SK-N-SH treated with all-trans-retinoic acid at 6 μM for 48 hours (cell line): ENCODE measurements at regions not wholly inside any gene's neighbourhood (a gene's known extent, or its start where the extent isn't known, plus 50 kb on each side); places are given as distances from the start of the nearest gene placed in this dataset.

Experiments
- ATAC-seq: fragments of 200-7000 bp; cut with Tn5 transposase; 3 replicates; pipeline ENCODE4 v1.9.1; 2020; ENCODE audit warnings: mild to moderate bottlenecking, moderate library complexity
- ARNTL ChIP-seq: fragments of 450-650 bp; formaldehyde crosslinking; IDR thresholded peaks from 2 replicates; pipeline ENCODE4 v1.5.0; 2020; ENCODE audit warnings: low read depth, mild to moderate bottlenecking, moderate library complexity, borderline replicate concordance
- BACH2 ChIP-seq: fragments of 250-450 bp; sonication (Bioruptor Pico); IDR thresholded peaks from 2 replicates; pipeline ENCODE4 v1.9.0; 2021; ENCODE audit warnings: mild to moderate bottlenecking, borderline replicate concordance
- CSDC2 ChIP-seq: fragments of 250-450 bp; sonication (Bioruptor Pico); IDR thresholded peaks from 2 replicates; pipeline ENCODE4 v1.5.0; 2020; ENCODE audit warnings: mild to moderate bottlenecking, moderate library complexity
- ESRRG ChIP-seq: fragments of 250-450 bp; sonication (Bioruptor Pico); IDR thresholded peaks from 2 replicates; pipeline ENCODE4 v1.6.1; 2021; ENCODE audit warnings: mild to moderate bottlenecking
- GLIS3 ChIP-seq: fragments of 250-450 bp; sonication (Bioruptor Pico); IDR thresholded peaks from 2 replicates; pipeline ENCODE4 v1.5.0; 2020; ENCODE audit warnings: mild to moderate bottlenecking, moderate library complexity
- OSR1 ChIP-seq: fragments of 250-450 bp; sonication (Bioruptor Pico); IDR thresholded peaks from 2 replicates; pipeline ENCODE4 v1.8.0; 2022; ENCODE audit warnings: moderate library complexity, mild to moderate bottlenecking, inconsistent platforms
- PPARA ChIP-seq: fragments of 250-450 bp; sonication (Bioruptor Pico); IDR thresholded peaks from 2 replicates; pipeline ENCODE4 v1.5.0; 2020; ENCODE audit warnings: mild to moderate bottlenecking, borderline replicate concordance
- RARB ChIP-seq: fragments of 250-450 bp; sonication (Bioruptor Pico); IDR thresholded peaks from 2 replicates; pipeline ENCODE4 v1.8.0; 2021; ENCODE audit warnings: mild to moderate bottlenecking, moderate library complexity
- TOX ChIP-seq: fragments of 250-450 bp; sonication (Bioruptor Pico); IDR thresholded peaks from 2 replicates; pipeline ENCODE4 v1.8.0; 2021; ENCODE audit warnings: mild to moderate bottlenecking, moderate library complexity, borderline replicate concordance
- ZC3H10 ChIP-seq: fragments of 250-450 bp; sonication (Bioruptor Pico); IDR thresholded peaks from 2 replicates; pipeline ENCODE4 v1.5.1; 2021; ENCODE audit warnings: mild to moderate bottlenecking, moderate library complexity
- ZFP3 ChIP-seq: fragments of 250-450 bp; sonication (Bioruptor Pico); IDR thresholded peaks from 2 replicates; pipeline ENCODE4 v1.5.0; 2020; ENCODE audit warnings: mild to moderate bottlenecking, moderate library complexity
- ZFP30 ChIP-seq: fragments of 450-650 bp; formaldehyde crosslinking; IDR thresholded peaks from 2 replicates; pipeline ENCODE4 v1.5.0; 2022; ENCODE audit warnings: mild to moderate bottlenecking, moderate library complexity
- ZNF565 ChIP-seq: fragments of 450-650 bp; formaldehyde crosslinking; conservative IDR thresholded peaks from 2 replicates; pipeline ENCODE4 v1.5.0; 2020; ENCODE audit warnings: low read depth, mild to moderate bottlenecking, moderate library complexity
- ZNF70 ChIP-seq: fragments of 450-650 bp; formaldehyde crosslinking; IDR thresholded peaks from 2 replicates; pipeline ENCODE4 v1.5.0; 2020; ENCODE audit warnings: mild to moderate bottlenecking, moderate library complexity
- ZNF8 ChIP-seq: fragments of 450-650 bp; formaldehyde crosslinking; IDR thresholded peaks from 2 replicates; pipeline ENCODE4 v1.5.0; 2020; ENCODE audit warnings: mild to moderate bottlenecking, moderate library complexity
- TF ChIP-seq, protein P1 (sequence below): fragments of 250-450 bp; sonication (Bioruptor Pico); IDR thresholded peaks from 2 replicates; pipeline ENCODE4 v1.5.0; 2020; ENCODE audit warnings: mild to moderate bottlenecking, moderate library complexity
- TF ChIP-seq, protein P2 (sequence below): fragments of 250-450 bp; sonication (Bioruptor Pico); IDR thresholded peaks from 2 replicates; pipeline ENCODE4 v1.8.0; 2021; ENCODE audit warnings: low read depth, mild to moderate bottlenecking, moderate library complexity, borderline replicate concordance
- TF ChIP-seq, protein P3 (sequence below): fragments of 250-450 bp; sonication (Bioruptor Pico); IDR thresholded peaks from 2 replicates; pipeline ENCODE4 v1.5.1; 2021; ENCODE audit warnings: mild to moderate bottlenecking, moderate library complexity
- TF ChIP-seq, protein P4 (sequence below): fragments of 250-450 bp; sonication (Bioruptor Pico); IDR thresholded peaks from 2 replicates; pipeline ENCODE4 v1.5.1; 2020; ENCODE audit warnings: low read depth, mild to moderate bottlenecking, moderate library complexity

DNA sequence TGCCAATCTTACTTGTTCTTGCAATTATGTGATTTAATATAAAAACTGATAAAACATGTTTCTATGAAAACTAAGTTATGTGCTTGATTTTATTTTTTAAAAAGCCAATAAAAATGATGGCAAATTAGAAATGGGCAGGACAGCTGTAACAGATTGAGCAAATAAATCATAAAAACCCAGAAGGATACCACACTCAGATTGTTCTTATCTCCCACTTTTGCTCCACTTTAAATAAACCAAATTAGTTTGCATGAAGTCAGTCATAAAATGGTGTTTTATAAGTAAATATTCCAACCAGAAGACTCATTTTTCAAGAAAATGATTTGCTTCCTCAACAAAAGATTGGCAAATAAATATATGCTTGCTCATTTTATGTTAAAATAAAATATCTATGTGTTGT is 307.9 kb upstream of the G2E3 start (continued):
- TF ChIP-seq, protein P1, sequence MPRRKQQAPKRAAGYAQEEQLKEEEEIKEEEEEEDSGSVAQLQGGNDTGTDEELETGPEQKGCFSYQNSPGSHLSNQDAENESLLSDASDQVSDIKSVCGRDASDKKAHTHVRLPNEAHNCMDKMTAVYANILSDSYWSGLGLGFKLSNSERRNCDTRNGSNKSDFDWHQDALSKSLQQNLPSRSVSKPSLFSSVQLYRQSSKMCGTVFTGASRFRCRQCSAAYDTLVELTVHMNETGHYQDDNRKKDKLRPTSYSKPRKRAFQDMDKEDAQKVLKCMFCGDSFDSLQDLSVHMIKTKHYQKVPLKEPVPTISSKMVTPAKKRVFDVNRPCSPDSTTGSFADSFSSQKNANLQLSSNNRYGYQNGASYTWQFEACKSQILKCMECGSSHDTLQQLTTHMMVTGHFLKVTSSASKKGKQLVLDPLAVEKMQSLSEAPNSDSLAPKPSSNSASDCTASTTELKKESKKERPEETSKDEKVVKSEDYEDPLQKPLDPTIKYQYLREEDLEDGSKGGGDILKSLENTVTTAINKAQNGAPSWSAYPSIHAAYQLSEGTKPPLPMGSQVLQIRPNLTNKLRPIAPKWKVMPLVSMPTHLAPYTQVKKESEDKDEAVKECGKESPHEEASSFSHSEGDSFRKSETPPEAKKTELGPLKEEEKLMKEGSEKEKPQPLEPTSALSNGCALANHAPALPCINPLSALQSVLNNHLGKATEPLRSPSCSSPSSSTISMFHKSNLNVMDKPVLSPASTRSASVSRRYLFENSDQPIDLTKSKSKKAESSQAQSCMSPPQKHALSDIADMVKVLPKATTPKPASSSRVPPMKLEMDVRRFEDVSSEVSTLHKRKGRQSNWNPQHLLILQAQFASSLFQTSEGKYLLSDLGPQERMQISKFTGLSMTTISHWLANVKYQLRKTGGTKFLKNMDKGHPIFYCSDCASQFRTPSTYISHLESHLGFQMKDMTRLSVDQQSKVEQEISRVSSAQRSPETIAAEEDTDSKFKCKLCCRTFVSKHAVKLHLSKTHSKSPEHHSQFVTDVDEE (CRISPR knock-in tag) = no peak
- TF ChIP-seq PPARA (CRISPR knock-in tag) = no peak
- TF ChIP-seq, protein P2, sequence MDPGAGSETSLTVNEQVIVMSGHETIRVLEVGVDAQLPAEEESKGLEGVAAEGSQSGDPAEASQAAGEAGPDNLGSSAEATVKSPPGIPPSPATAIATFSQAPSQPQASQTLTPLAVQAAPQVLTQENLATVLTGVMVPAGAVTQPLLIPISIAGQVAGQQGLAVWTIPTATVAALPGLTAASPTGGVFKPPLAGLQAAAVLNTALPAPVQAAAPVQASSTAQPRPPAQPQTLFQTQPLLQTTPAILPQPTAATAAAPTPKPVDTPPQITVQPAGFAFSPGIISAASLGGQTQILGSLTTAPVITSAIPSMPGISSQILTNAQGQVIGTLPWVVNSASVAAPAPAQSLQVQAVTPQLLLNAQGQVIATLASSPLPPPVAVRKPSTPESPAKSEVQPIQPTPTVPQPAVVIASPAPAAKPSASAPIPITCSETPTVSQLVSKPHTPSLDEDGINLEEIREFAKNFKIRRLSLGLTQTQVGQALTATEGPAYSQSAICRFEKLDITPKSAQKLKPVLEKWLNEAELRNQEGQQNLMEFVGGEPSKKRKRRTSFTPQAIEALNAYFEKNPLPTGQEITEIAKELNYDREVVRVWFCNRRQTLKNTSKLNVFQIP (CRISPR knock-in tag) = no peak
- TF ChIP-seq ZC3H10 (CRISPR knock-in tag) = no peak
- TF ChIP-seq ZNF70 (CRISPR knock-in tag) = no peak
- TF ChIP-seq, all 23 proteins: peak for 0

DNA sequence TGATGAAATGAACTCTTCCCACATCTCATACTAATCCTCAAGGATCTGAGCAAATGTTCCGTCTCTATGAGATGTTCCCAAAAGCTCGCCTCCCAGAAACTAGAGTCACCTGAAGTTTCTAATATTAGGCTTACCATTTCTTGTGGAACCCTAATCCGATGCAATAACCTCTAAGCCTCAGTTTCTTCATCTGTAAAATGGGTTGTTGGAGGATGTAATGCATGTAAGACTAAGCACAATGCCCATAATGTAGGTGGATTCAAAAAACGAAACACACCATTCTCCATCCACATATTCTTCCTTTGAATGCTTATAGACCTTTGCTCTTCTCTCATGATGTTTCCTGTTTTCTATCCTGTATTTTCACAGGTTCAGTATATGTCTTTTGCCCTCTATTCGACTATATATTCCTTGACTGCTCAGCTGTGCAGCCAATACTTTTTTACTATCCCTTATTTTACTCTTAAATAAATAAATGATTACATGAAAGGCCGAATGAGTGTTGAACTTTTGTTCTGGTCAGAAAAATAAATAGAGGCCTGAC is 307.3 kb upstream of the G2E3 start:
- no peak for ATAC-seq
- TF ChIP-seq RARB (CRISPR knock-in tag) (no peak), ZC3H10 (CRISPR knock-in tag) (no peak), ZFP30 (CRISPR knock-in tag) (no peak), ZNF565 (CRISPR knock-in tag) (no peak), TOX (CRISPR knock-in tag) (no peak), ZNF70 (CRISPR knock-in tag) (no peak)
- TF ChIP-seq, protein P1 (CRISPR knock-in tag) = no peak
- TF ChIP-seq, protein P2 (CRISPR knock-in tag) = no peak
- TF ChIP-seq, all 23 proteins: peak for 0

DNA sequence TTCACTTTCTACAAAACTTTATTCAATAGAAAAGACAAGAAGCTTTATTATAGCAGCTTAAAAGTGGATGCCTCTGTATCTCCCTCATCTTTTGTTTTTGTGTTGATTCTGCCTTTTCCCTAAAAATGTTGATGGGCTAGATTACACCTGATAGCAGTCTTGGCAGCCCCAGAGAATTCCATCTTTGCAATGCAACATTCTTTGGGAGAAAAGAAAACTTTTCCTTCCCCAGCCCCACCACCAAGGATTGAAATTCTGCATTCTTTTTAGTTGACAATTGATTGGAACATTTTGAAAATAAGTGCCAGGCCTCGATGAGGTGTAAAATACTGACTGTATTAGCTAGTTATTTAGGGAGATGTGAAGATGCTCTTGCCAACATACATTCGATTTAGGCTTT is 306.8 kb upstream of the G2E3 start:
- no peak for ATAC-seq
- TF ChIP-seq OSR1 (no peak), CSDC2 (no peak), ARNTL (no peak), RARB (CRISPR knock-in tag) (no peak), ZNF565 (CRISPR knock-in tag) (no peak), BACH2 (CRISPR knock-in tag) (no peak), PPARA (CRISPR knock-in tag) (no peak)
- TF ChIP-seq, protein P3, sequence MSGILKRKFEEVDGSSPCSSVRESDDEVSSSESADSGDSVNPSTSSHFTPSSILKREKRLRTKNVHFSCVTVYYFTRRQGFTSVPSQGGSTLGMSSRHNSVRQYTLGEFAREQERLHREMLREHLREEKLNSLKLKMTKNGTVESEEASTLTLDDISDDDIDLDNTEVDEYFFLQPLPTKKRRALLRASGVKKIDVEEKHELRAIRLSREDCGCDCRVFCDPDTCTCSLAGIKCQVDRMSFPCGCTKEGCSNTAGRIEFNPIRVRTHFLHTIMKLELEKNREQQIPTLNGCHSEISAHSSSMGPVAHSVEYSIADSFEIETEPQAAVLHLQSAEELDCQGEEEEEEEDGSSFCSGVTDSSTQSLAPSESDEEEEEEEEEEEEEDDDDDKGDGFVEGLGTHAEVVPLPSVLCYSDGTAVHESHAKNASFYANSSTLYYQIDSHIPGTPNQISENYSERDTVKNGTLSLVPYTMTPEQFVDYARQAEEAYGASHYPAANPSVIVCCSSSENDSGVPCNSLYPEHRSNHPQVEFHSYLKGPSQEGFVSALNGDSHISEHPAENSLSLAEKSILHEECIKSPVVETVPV (CRISPR knock-in tag) = no peak

DNA sequence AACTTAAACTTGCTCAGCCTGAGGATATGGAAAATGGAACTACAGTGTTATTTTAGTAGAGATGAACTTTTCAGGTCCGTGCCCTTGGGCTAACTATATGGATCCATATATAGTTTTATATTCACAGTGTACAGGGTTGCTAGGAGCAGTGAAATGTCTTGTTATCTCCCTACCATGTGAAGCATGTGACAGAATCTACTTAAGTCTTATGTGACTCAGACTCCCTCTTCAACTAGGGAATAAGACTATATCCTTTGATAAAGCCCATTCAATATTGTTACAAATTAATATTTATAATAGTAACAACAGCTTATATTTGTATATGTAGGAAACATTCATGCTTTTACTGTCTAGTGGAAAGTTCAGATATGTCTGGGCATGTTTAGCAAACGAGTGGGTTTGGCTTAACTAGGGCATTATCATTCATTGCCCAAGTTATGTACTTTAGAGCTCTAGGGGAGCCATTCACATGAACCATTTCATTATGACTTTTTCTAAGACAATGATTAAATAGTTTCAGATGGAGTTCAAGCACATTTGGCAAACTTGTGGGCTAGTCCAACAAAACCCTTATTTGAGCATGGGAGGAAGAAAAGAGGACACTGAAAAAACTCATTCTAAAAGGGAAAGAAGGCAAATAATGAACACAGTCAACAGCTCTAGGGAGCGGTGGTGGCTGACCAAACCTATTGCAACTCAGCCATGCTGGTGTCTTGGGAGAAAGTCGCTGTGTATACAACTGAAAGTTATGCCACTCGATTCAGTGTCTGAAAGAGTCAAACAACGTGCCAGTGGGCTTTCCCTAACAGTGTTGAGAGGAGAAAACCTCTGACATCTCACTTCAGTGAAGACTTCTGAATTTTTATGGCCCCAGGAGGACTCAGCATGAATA is 305.9 kb upstream of the G2E3 start:
- TF ChIP-seq ESRRG (CRISPR knock-in tag) (no peak), OSR1 (no peak), ZNF565 (CRISPR knock-in tag) (no peak), ZFP3 (CRISPR knock-in tag) (no peak), GLIS3 (CRISPR knock-in tag) (no peak), RARB (CRISPR knock-in tag) (no peak), ZNF8 (CRISPR knock-in tag) (no peak)
- TF ChIP-seq, protein P4, sequence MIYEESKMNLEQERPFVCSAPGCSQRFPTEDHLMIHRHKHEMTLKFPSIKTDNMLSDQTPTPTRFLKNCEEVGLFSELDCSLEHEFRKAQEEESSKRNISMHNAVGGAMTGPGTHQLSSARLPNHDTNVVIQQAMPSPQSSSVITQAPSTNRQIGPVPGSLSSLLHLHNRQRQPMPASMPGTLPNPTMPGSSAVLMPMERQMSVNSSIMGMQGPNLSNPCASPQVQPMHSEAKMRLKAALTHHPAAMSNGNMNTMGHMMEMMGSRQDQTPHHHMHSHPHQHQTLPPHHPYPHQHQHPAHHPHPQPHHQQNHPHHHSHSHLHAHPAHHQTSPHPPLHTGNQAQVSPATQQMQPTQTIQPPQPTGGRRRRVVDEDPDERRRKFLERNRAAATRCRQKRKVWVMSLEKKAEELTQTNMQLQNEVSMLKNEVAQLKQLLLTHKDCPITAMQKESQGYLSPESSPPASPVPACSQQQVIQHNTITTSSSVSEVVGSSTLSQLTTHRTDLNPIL (CRISPR knock-in tag) = no peak
- ATAC-seq = no peak
